ENCODE measurements at regions not wholly inside any gene's neighbourhood (a gene's known extent, or its start where the extent isn't known, plus 50 kb on each side); places are given as distances from the start of the nearest gene placed in this dataset.

DNA sequence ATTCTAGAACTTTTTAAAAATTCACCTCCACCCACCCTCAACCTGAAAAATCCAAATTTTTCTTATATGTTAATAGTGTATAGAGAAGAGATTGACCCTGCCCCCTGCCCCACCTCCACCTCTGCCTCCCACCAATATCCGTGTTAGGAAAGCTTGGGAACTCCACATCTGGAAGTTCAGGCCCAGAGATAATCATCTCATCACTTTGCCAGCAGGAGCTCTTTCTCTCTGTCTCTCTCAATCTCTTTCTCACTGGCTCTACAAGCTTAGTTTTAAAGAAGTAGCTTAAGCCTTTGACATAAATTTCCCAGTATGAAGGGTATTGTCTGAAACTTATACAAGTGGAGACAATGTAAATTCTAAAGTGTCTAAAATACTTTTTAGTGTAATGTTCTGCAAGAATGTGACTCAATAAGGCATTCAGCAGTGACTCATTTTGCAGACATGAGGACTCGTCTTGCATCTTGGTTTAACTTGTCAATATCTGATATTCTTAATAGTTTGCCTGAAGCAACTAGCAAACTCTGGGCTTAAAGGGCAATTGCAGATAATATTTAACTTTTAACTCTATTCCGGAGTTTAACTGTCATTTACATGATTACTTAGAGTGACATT lies 299.8 kb upstream of the EPHA3 start:
- H3K79me2 ChIP-seq (ENCODE audit: control insufficient read depth in 1 of 2, insufficient read depth in 2 of 2, low read length in 2 of 2) = no peaks in the 10 kb centered on the region
- no peak overlapping the region for H3K18ac ChIP-seq (ENCODE audit: extremely low read depth, low read length)
- no peak overlapping the region for H2BK15ac ChIP-seq (ENCODE audit: low read length)
- DNase-seq (ENCODE audit: low read depth in 1 of 2, low spot score in 2 of 2) (no peak), FAIRE-seq (no peak)
- H2AK5ac ChIP-seq (ENCODE audit: low read depth, low read length) = no peak overlapping the region
- no peaks in the 10 kb centered on the region for H3K9me3 ChIP-seq (ENCODE audit: insufficient read depth in 2 of 2, low read depth in 1 of 2, low read length in 1 of 2)
- H2BK12ac ChIP-seq (ENCODE audit: low read depth, low read length) = no peak overlapping the region
- no peak overlapping the region for H4K91ac ChIP-seq (replicated peaks; ENCODE audit: insufficient read length, low read length)
- no peak overlapping the region for H3K14ac ChIP-seq (ENCODE audit: insufficient read length)
- H3K36me3 ChIP-seq (ENCODE audit: control insufficient read depth in 2 of 4, insufficient read depth in 4 of 4, low read length in 3 of 4) = no peaks in the 10 kb centered on the region
- H3K4me2 ChIP-seq (ENCODE audit: insufficient read depth in 1 of 2, low read depth in 2 of 2, low read length in 2 of 2) = no peak overlapping the region
- H4K5ac ChIP-seq (ENCODE audit: insufficient read length, low read depth, low read length) = no peak overlapping the region
- WGBS, 2 experiments (ENCODE audit: extremely low coverage in 1 of 2, insufficient coverage in 1 of 2, insufficient read length in 1 of 2, insufficient replicate concordance in 2 of 2, low coverage in 1 of 2, low lambda C conversion rate in 2 of 2, missing lambda C conversion rate in 1 of 2) = 81% methylated on average over 3 of the region's 3 CpGs; no CpG with 5 or more reads in 1 of the 2 experiments
- no peak overlapping the region for H4K8ac ChIP-seq (ENCODE audit: extremely low read depth, insufficient read depth, low read length)
- H3K4me3 ChIP-seq (ENCODE audit: extremely low read depth in 1 of 4, insufficient read depth in 2 of 4, low read depth in 3 of 4, low read length in 4 of 4) = no peak overlapping the region
- no peaks in the 10 kb centered on the region for H3K23me2 ChIP-seq (ENCODE audit: low read depth, low read length)
- H3K4ac ChIP-seq (replicated peaks; ENCODE audit: insufficient read length, low read depth, low read length) = no peak overlapping the region
- H3K27ac ChIP-seq (ENCODE audit: low read depth, low read length) = no peak overlapping the region
- no peak overlapping the region for H2BK20ac ChIP-seq (ENCODE audit: low read length)
- ChIA-PET POLR2A (ENCODE audit: partially characterized antibody) (no interaction called here), CTCF (ENCODE audit: partially characterized antibody) (interaction anchor here (1.0 kb wide), 1 partner anchor 9 kb away, joined by 3 read pairs; no protein-coding TSS in a partner anchor)
- no peak overlapping the region for H2AFZ ChIP-seq (ENCODE audit: low read length)
- H3K4me1 ChIP-seq (replicated peaks in 1 of 4; ENCODE audit: control insufficient read depth in 3 of 4, insufficient read depth in 4 of 4, low read length in 3 of 4) = no peaks in the 10 kb centered on the region
- H3K23ac ChIP-seq (ENCODE audit: insufficient read length) = no peak overlapping the region
- no peaks in the 10 kb centered on the region for H3K79me1 ChIP-seq (ENCODE audit: low read depth, low read length)
- no peaks in the 10 kb centered on the region for H4K20me1 ChIP-seq (replicated peaks in 1 of 2; ENCODE audit: control insufficient read depth in 1 of 2, insufficient read depth in 2 of 2, low read length in 2 of 2)
- H3K56ac ChIP-seq (replicated peaks; ENCODE audit: insufficient read length, low read depth, low read length) = no peak overlapping the region
- no peak overlapping the region for H2BK5ac ChIP-seq (ENCODE audit: low read depth, low read length)
- no peak overlapping the region for H2BK120ac ChIP-seq (replicated peaks; ENCODE audit: low read depth, low read length)
- no peaks in the 10 kb centered on the region for H3K27me3 ChIP-seq (replicated peaks in 1 of 4; ENCODE audit: control insufficient read depth in 3 of 4, extremely low read depth in 1 of 4, insufficient read depth in 3 of 4, low read length in 3 of 4)
- H3K9ac ChIP-seq (replicated peaks in 1 of 4; ENCODE audit: extremely low read depth in 1 of 4, low read depth in 3 of 4, low read length in 3 of 4) = no peak overlapping the region
- TF ChIP-seq SP1 (IDR thresholded peaks at IDR 0.05; ENCODE audit: low read depth, low read length) (no peak), POLR2A (IDR thresholded peaks at IDR 0.05; ENCODE audit: control extremely low read depth in 1 of 2, low read depth in 2 of 2, low read length in 2 of 2) (no peak), SIRT6 (IDR thresholded peaks at IDR 0.05; ENCODE audit: low read length) (no peak), KDM1A (IDR thresholded peaks at IDR 0.05; ENCODE audit: borderline replicate concordance, low read length) (no peak), CEBPB (IDR thresholded peaks at IDR 0.05; ENCODE audit: low read depth, low read length) (no peak), SP2 (IDR thresholded peaks at IDR 0.05; ENCODE audit: low read length) (no peak), RFX5 (IDR thresholded peaks at IDR 0.05; ENCODE audit: borderline replicate concordance, low read depth, low read length) (no peak), EP300 (IDR thresholded peaks at IDR 0.05; ENCODE audit: borderline replicate concordance in 1 of 2, low read depth in 2 of 2, low read length in 2 of 2) (no peak), SIX5 (IDR thresholded peaks at IDR 0.05; ENCODE audit: low read depth, low read length) (no peak), CBX5 (IDR thresholded peaks at IDR 0.05; ENCODE audit: low read depth, low read length) (no peak), CBX8 (IDR thresholded peaks at IDR 0.05; ENCODE audit: borderline replicate concordance, low read depth, low read length) (no peak), YY1 (IDR thresholded peaks at IDR 0.05; ENCODE audit: low read depth, low read length) (no peak), CHD2 (IDR thresholded peaks at IDR 0.05; ENCODE audit: low read length) (no peak), SAP30 (IDR thresholded peaks at IDR 0.05; ENCODE audit: insufficient read depth, insufficient replicate concordance, low read length) (no peak)
- TF ChIP-seq, protein P1, sequence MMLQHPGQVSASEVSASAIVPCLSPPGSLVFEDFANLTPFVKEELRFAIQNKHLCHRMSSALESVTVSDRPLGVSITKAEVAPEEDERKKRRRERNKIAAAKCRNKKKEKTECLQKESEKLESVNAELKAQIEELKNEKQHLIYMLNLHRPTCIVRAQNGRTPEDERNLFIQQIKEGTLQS (IDR thresholded peaks at IDR 0.05; ENCODE audit: insufficient read depth, low read depth, low read length) = no peak

All from H1 (cell line).